MM.1S (cell line): ENCODE measurements at regions not wholly inside any gene's neighbourhood (a gene's known extent, or its start where the extent isn't known, plus 50 kb on each side); places are given as distances from the start of the nearest gene placed in this dataset.

Experiments used
- EZH2 ChIP-seq: fragments of 300-600 bp; sonication (generic); optimal IDR thresholded peaks from 2 replicates; pipeline ENCODE3; 2017; ENCODE audit warnings: low read depth, mild to moderate bottlenecking, antibody characterized with exemption, low read length, mixed read lengths
- EZH2phosphoT487 ChIP-seq: fragments of 300-600 bp; sonication (generic); IDR thresholded peaks from 2 replicates; pipeline ENCODE4 v1.6.1; 2018; ENCODE audit warnings: antibody characterized with exemption, low read length
- TF ChIP-seq, protein P1 (sequence below): fragments of 300-600 bp; sonication (generic); IDR thresholded peaks from 2 replicates; pipeline ENCODE4 v1.5.1; 2016; ENCODE audit warnings: antibody characterized with exemption, low read length, mixed read lengths

DNA sequence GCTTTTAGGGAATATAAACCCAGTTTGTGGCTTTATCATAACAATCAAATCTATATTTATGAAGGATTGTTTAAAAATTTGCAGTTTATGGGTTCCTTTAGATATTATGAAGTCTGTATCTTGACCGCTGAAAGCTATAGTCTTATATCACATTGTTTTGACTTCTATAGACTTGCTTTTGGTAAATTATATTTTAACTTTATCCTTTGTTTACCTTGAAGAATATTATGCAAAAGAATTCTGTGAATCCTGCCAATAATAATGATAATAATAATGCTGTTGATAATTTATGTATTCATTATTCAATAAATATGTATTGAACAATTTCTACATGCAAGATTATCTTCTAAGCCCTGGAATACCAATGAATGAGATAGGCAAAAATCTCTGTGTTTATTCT lies 101.9 kb upstream of the MTPN start:
- TF ChIP-seq EZH2 (no peak), EZH2phosphoT487 (no peak)
- TF ChIP-seq, protein P1, sequence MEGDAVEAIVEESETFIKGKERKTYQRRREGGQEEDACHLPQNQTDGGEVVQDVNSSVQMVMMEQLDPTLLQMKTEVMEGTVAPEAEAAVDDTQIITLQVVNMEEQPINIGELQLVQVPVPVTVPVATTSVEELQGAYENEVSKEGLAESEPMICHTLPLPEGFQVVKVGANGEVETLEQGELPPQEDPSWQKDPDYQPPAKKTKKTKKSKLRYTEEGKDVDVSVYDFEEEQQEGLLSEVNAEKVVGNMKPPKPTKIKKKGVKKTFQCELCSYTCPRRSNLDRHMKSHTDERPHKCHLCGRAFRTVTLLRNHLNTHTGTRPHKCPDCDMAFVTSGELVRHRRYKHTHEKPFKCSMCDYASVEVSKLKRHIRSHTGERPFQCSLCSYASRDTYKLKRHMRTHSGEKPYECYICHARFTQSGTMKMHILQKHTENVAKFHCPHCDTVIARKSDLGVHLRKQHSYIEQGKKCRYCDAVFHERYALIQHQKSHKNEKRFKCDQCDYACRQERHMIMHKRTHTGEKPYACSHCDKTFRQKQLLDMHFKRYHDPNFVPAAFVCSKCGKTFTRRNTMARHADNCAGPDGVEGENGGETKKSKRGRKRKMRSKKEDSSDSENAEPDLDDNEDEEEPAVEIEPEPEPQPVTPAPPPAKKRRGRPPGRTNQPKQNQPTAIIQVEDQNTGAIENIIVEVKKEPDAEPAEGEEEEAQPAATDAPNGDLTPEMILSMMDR = no peak
